ENCODE measurements at regions not wholly inside any gene's neighbourhood (a gene's known extent, or its start where the extent isn't known, plus 50 kb on each side); places are given as distances from the start of the nearest gene placed in this dataset.

DNA sequence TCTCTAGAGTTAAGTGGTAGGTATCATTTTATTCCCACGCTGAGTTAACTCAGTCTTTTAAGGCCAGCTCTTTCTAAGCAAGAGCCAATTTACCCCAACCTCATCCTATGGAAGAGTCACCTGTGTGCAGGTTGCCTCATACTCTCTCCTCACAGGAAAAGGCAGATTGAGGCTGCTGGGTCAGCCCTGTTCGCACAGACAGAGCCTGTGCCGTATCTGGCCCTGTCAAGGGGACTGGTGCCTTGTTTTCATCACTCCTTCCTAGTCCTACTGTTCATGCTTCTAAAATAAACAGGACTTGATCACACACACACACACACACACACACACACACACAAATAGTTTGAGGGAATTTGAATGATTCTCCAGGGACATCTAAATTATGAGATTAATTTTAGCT is 285.0 kb downstream of the SLC6A15 start:
- FAIRE-seq (no peak), DNase-seq (ENCODE audit: low read depth, low spot score) (no peak)
- dilution Hi-C loops (cut with MboI; ENCODE audit: extremely low pct_ligation_motif_present, low sequenced_read_pairs), result no loop called here
- Histone ChIP-seq H3K4me2 (ENCODE audit: control insufficient read depth, extremely low read depth, insufficient read depth, low read depth, low read length) (no peak overlapping the region), H3K79me2 (ENCODE audit: control insufficient read depth, insufficient read depth, low read length) (no peaks in the 10 kb centered on the region), H3K9ac (ENCODE audit: control insufficient read depth, extremely low read depth, insufficient read depth, low read length) (no peak overlapping the region), H3K27ac (ENCODE audit: control insufficient read depth, insufficient read depth, low read length) (no peak overlapping the region), H4K20me1 (ENCODE audit: control insufficient read depth, extremely low read depth, insufficient read depth, low read length) (no peaks in the 10 kb centered on the region), H3K4me3 (ENCODE audit: control insufficient read depth in 2 of 3, extremely low read depth in 1 of 3, insufficient read depth in 2 of 3, low read depth in 1 of 3, low read length in 3 of 3) (no peak overlapping the region), H3K36me3 (ENCODE audit: control insufficient read depth in 2 of 2, extremely low read depth in 1 of 2, insufficient read depth in 2 of 2, low read length in 2 of 2) (no peaks in the 10 kb centered on the region), H3K9me1 (ENCODE audit: control insufficient read depth, extremely low read depth, insufficient read depth, low read length) (no peaks in the 10 kb centered on the region), H3K27me3 (ENCODE audit: control insufficient read depth, extremely low read depth, insufficient read depth, low read length) (no peaks in the 10 kb centered on the region), H2AFZ (ENCODE audit: control insufficient read depth, low read length) (no peak overlapping the region), H3K9me3 (ENCODE audit: control insufficient read depth, low read depth, low read length) (no peaks in the 10 kb centered on the region), H3K4me1 (ENCODE audit: control insufficient read depth, extremely low read depth, insufficient read depth, low read length) (no peaks in the 10 kb centered on the region)
- TF ChIP-seq EZH2 (IDR thresholded peaks at IDR 0.05; ENCODE audit: low read length), result no peak
- TF ChIP-seq, protein P1, sequence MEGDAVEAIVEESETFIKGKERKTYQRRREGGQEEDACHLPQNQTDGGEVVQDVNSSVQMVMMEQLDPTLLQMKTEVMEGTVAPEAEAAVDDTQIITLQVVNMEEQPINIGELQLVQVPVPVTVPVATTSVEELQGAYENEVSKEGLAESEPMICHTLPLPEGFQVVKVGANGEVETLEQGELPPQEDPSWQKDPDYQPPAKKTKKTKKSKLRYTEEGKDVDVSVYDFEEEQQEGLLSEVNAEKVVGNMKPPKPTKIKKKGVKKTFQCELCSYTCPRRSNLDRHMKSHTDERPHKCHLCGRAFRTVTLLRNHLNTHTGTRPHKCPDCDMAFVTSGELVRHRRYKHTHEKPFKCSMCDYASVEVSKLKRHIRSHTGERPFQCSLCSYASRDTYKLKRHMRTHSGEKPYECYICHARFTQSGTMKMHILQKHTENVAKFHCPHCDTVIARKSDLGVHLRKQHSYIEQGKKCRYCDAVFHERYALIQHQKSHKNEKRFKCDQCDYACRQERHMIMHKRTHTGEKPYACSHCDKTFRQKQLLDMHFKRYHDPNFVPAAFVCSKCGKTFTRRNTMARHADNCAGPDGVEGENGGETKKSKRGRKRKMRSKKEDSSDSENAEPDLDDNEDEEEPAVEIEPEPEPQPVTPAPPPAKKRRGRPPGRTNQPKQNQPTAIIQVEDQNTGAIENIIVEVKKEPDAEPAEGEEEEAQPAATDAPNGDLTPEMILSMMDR (optimal IDR thresholded peaks at IDR 0.05 in 1 of 3, IDR thresholded peaks at IDR 0.05 in 1 of 3, conservative IDR thresholded peaks at IDR 0.05 in 1 of 3; ENCODE audit: extremely low read depth in 1 of 3, insufficient read depth in 2 of 3, low read length in 3 of 3), result no peak

DNA sequence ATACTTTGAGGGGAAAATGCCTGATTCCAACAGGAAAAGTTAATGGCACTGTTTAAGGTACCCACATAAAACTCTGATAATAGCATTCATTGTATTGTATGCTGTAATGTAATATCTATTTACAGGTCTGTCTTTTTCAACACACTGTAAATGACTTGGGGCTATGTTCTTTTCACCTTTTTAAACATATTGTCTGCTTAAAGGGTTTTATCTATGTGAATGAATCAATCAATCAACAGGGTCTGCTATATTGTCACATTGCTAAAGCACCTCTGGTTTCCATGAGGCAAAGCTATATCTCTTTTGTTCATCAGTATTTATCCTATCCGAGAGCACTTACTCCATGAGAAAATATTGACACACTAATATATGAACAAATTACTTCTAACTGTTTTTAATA is 288.0 kb downstream of the SLC6A15 start:
- Histone ChIP-seq H3K4me1 (ENCODE audit: control insufficient read depth, extremely low read depth, insufficient read depth, low read length) (no peaks in the 10 kb centered on the region), H3K79me2 (ENCODE audit: control insufficient read depth, insufficient read depth, low read length) (no peaks in the 10 kb centered on the region), H3K9ac (ENCODE audit: control insufficient read depth, extremely low read depth, insufficient read depth, low read length) (no peak overlapping the region), H4K20me1 (ENCODE audit: control insufficient read depth, extremely low read depth, insufficient read depth, low read length) (no peaks in the 10 kb centered on the region), H3K9me1 (ENCODE audit: control insufficient read depth, extremely low read depth, insufficient read depth, low read length) (no peaks in the 10 kb centered on the region), H3K9me3 (ENCODE audit: control insufficient read depth, low read depth, low read length) (no peaks in the 10 kb centered on the region), H3K27ac (ENCODE audit: control insufficient read depth, insufficient read depth, low read length) (no peak overlapping the region), H3K4me2 (ENCODE audit: control insufficient read depth, extremely low read depth, insufficient read depth, low read depth, low read length) (no peak overlapping the region), H3K4me3 (ENCODE audit: control insufficient read depth in 2 of 3, extremely low read depth in 1 of 3, insufficient read depth in 2 of 3, low read depth in 1 of 3, low read length in 3 of 3) (no peak overlapping the region), H3K36me3 (ENCODE audit: control insufficient read depth in 2 of 2, extremely low read depth in 1 of 2, insufficient read depth in 2 of 2, low read length in 2 of 2) (no peaks in the 10 kb centered on the region), H3K27me3 (ENCODE audit: control insufficient read depth, extremely low read depth, insufficient read depth, low read length) (no peaks in the 10 kb centered on the region), H2AFZ (ENCODE audit: control insufficient read depth, low read length) (no peak overlapping the region)
- TF ChIP-seq EZH2 (IDR thresholded peaks at IDR 0.05; ENCODE audit: low read length), result no peak
- TF ChIP-seq, protein P1 (optimal IDR thresholded peaks at IDR 0.05 in 1 of 3, IDR thresholded peaks at IDR 0.05 in 1 of 3, conservative IDR thresholded peaks at IDR 0.05 in 1 of 3; ENCODE audit: extremely low read depth in 1 of 3, insufficient read depth in 2 of 3, low read length in 3 of 3), result no peak
- DNase-seq (ENCODE audit: low read depth, low spot score), result no peak
- FAIRE-seq, result no peak
- dilution Hi-C loops (cut with MboI; ENCODE audit: extremely low pct_ligation_motif_present, low sequenced_read_pairs), result no loop called here

Measured in keratinocyte (primary cell).